T-helper 17 cell (primary cell): ENCODE measurements at regions not wholly inside any gene's neighbourhood (a gene's known extent, or its start where the extent isn't known, plus 50 kb on each side); places are given as distances from the start of the nearest gene placed in this dataset.

Experiments
- ATAC-seq: fragments of 150-1000 bp; cut with Tn5 transposase; 2 replicates; pipeline ENCODE4 v1.10.0; 2021; ENCODE audit warnings: mild to moderate bottlenecking, moderate library complexity
- DNase-seq, 3 donors: peaks; one replicate each; pipeline versions ENCODE4 v3.0.0 to v3.0.0-alpha.2; 2020 to 2021
- H3K9me3 ChIP-seq: one replicate; pipeline ENCODE4 v1.7.0; 2013; ENCODE audit warnings: low read length, mild to moderate bottlenecking; ENCODE audit not compliant: control insufficient read depth, poor library complexity, severe bottlenecking
- H3K27ac Mint-ChIP-seq: one replicate; pipeline ENCODE4 v1.8.0; 2022; ENCODE audit warnings: mild to moderate bottlenecking, moderate library complexity, mixed read lengths
- H3K27me3 Mint-ChIP-seq: one replicate; pipeline ENCODE4 v1.8.0; 2022; ENCODE audit warnings: mixed read lengths
- H3K36me3 Mint-ChIP-seq: one replicate; pipeline ENCODE4 v1.8.0; 2022; ENCODE audit warnings: low read depth, mixed read lengths
- H3K4me1 Mint-ChIP-seq: one replicate; pipeline ENCODE4 v1.8.0; 2022; ENCODE audit warnings: mild to moderate bottlenecking, mixed read lengths
- H3K4me3 Mint-ChIP-seq: one replicate; pipeline ENCODE4 v1.8.0; 2022; ENCODE audit warnings: mild to moderate bottlenecking, moderate library complexity, mixed read lengths

GRCh38 chr15:69814932-69815331 lies 282.8 kb downstream of the TLE3 start:
- H3K9me3 ChIP-seq: no peaks in the 10 kb centered on the region
- Mint-ChIP-seq H3K36me3 (peaks cover 2% of the 10 kb centered on the region), H3K27me3 (peaks cover 14% of the 10 kb centered on the region), H3K4me3 (no peak overlapping the region), H3K27ac (no peak overlapping the region), H3K4me1 (peaks cover 5% of the 10 kb centered on the region)
- no peak for ATAC-seq
- DNase-seq: no peak

- DNase-seq: no peak
- Mint-ChIP-seq H3K27ac (no peak overlapping the region), H3K4me3 (no peak overlapping the region), H3K27me3 (peaks cover 14% of the 10 kb centered on the region), H3K36me3 (peaks cover 2% of the 10 kb centered on the region), H3K4me1 (peaks cover 6% of the 10 kb centered on the region)
- no peaks in the 10 kb centered on the region for H3K9me3 ChIP-seq
- ATAC-seq: no peak
Measured at GRCh38 chr15:69815793-69816192, 281.9 kb downstream of the TLE3 start.

DNA sequence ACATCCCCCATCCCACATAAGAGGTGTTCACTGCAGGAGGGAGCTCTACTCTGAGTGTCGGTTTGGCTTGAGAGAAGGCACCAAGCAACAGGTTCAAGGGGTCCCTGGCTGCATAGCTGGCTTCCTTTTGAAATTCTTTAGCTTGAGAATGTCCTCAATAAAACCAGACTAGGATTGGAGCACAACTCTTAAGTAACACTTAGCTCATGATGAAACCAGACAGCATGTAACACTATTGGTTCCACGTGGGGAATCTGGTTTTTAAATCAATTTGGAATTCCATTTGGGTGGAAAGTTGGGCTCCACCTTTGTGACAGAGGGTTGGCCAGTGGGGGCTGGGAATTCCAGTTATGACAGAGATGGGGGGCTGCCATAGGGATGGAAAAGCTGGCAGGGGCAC lies 281.2 kb downstream of the TLE3 start:
- no peak overlapping the region for H3K4me3 Mint-ChIP-seq
- H3K36me3 Mint-ChIP-seq: peaks cover 2% of the 10 kb centered on the region
- H3K4me1 Mint-ChIP-seq: peaks cover 5% of the 10 kb centered on the region
- DNase-seq (no peak), ATAC-seq (no peak)
- H3K27me3 Mint-ChIP-seq: peaks cover 14% of the 10 kb centered on the region
- no peaks in the 10 kb centered on the region for H3K9me3 ChIP-seq
- no peak overlapping the region for H3K27ac Mint-ChIP-seq

DNA sequence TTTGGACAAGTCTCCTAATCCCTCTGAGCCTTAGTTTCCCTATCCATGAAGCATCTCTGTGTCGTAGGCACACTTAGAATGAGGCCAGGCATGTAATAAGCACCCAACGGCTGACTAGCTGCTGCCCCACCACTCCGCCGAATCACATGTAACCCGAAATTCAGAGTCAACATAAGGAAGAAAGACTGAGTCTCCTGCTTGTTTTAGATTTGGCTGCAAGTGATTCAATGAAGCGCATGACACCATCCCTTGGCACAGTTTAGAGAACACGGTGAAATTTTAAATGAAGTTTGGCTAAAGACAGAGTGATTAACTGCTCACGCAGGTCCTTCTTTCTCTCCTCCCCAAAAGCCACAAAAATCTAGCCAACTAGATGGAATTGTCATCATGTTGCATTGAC lies 279.2 kb downstream of the TLE3 start:
- no peak for DNase-seq

GRCh38 chr15:69819371-69819770 lies 278.3 kb downstream of the TLE3 start:
- H3K4me1 Mint-ChIP-seq: peaks cover 3% of the 10 kb centered on the region
- H3K27me3 Mint-ChIP-seq: peaks cover 18% of the 10 kb centered on the region
- no peaks in the 10 kb centered on the region for H3K9me3 ChIP-seq
- no peak for ATAC-seq
- DNase-seq: no peak
- H3K36me3 Mint-ChIP-seq: peaks cover 2% of the 10 kb centered on the region
- H3K27ac Mint-ChIP-seq: no peak overlapping the region
- no peak overlapping the region for H3K4me3 Mint-ChIP-seq

More for the DNA sequence above, 279.2 kb downstream of the TLE3 start:
- H3K27me3 Mint-ChIP-seq: peaks cover 19% of the 10 kb centered on the region
- no peaks in the 10 kb centered on the region for H3K9me3 ChIP-seq
- no peak for ATAC-seq
- H3K36me3 Mint-ChIP-seq: peaks cover 2% of the 10 kb centered on the region
- no peak overlapping the region for H3K4me3 Mint-ChIP-seq
- H3K4me1 Mint-ChIP-seq: peaks cover 3% of the 10 kb centered on the region
- H3K27ac Mint-ChIP-seq: no peak overlapping the region

- DNase-seq (no peak), ATAC-seq (no peak)
- Mint-ChIP-seq H3K27ac (no peak overlapping the region), H3K4me3 (no peak overlapping the region), H3K27me3 (peaks cover 11% of the 10 kb centered on the region), H3K4me1 (peaks cover 3% of the 10 kb centered on the region), H3K36me3 (peaks cover 2% of the 10 kb centered on the region)
- H3K9me3 ChIP-seq: no peaks in the 10 kb centered on the region
Measured at GRCh38 chr15:69820819-69821218, 276.9 kb downstream of the TLE3 start.

DNA sequence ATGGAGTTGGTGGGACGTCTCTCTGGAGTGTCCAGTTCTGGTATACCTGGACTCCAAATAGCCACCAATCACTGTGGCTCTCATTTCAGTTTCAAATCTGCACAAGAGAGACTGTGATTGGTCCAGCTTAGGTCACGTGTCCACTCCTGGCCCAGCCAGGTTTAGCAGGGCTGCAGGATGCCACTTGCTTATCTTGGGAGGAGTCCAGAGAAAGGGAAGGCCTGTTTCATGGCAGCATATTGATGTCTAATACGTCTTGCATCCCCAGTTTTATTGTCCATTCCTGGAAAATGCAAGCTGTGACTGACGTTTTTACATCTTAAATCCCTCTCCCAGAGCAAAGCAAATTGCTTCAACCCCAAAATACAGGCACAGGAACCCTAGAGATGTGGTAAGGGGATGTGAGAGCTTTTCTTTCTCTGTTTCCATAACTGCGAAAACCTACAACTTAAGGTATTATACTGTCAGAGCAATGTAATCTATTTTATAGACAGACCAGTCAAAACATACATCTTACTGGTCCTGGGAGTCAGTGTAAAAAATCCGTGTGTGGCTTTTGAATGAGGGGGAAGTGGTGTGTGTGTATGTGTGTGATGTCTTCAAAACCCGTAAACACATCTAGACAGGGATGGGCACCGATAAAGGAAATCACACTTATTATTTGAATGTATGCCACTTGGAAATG lies 274.4 kb downstream of the TLE3 start:
- no peaks in the 10 kb centered on the region for H3K36me3 Mint-ChIP-seq
- peaks cover 3% of the 10 kb centered on the region for H3K4me1 Mint-ChIP-seq
- H3K9me3 ChIP-seq: no peaks in the 10 kb centered on the region
- DNase-seq: no peak
- H3K27me3 Mint-ChIP-seq: peaks cover 13% of the 10 kb centered on the region
- ATAC-seq: no peak
- no peak overlapping the region for H3K27ac Mint-ChIP-seq
- no peak overlapping the region for H3K4me3 Mint-ChIP-seq

DNA sequence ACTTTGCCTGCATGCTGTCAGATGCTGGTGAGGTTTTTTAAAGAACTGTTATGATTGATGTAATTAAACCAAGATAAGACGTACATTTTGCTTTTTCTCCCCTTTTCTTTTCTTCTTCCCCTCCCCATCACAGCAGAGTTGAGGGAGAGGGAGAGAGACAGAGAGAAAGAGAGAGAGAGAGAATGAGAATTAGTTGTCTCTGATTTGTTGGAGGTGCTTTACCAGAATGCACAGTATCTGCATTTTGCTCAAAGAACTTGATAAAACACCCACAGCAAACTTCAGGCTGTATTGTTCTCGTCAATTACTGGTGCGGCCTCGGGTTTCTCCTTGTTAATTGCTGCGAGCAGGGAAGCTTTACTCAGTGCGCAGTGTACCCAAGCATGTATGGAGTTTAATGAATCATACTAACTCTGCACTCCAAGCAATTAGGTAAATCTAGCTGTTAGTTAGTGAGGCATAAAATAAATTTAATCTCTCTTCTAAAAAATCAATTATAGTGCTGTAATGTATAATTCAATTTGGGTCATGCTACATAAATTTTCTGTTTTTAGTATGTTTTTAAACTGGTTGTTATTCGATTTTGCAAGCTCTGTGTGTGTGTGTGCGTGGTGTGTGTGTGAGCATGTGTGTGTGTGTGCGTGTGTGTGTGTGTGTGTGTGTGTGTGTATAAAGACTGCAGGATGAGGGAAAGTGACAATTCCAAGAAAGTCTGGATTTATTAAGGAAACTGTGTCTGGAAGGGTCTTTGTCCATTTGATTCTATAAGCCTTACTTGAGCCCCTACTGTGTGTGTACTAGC lies 273.4 kb downstream of the TLE3 start:
- DNase-seq: no peak
- Mint-ChIP-seq H3K27me3 (peaks cover 13% of the 10 kb centered on the region), H3K27ac (no peak overlapping the region), H3K4me1 (peaks cover 3% of the 10 kb centered on the region), H3K36me3 (no peaks in the 10 kb centered on the region), H3K4me3 (no peak overlapping the region)
- no peak for ATAC-seq
- H3K9me3 ChIP-seq: no peaks in the 10 kb centered on the region

GRCh38 chr15:69824877-69825406 lies 272.8 kb downstream of the TLE3 start:
- Mint-ChIP-seq H3K27me3 (peaks cover 13% of the 10 kb centered on the region), H3K36me3 (no peaks in the 10 kb centered on the region), H3K4me1 (peaks cover 3% of the 10 kb centered on the region), H3K4me3 (no peak overlapping the region), H3K27ac (no peak overlapping the region)
- no peak for ATAC-seq
- no peak for DNase-seq
- H3K9me3 ChIP-seq: no peaks in the 10 kb centered on the region

- no peaks in the 10 kb centered on the region for H3K4me1 Mint-ChIP-seq
- ATAC-seq: no peak
- no peak overlapping the region for H3K27ac Mint-ChIP-seq
- H3K27me3 Mint-ChIP-seq: peaks cover 13% of the 10 kb centered on the region
- H3K36me3 Mint-ChIP-seq: no peaks in the 10 kb centered on the region
- H3K4me3 Mint-ChIP-seq: no peak overlapping the region
- no peaks in the 10 kb centered on the region for H3K9me3 ChIP-seq
- no peak for DNase-seq
Measured at GRCh38 chr15:69825941-69826818, 271.5 kb downstream of the TLE3 start.

- Mint-ChIP-seq H3K27me3 (peaks cover 18% of the 10 kb centered on the region), H3K4me3 (no peak overlapping the region), H3K27ac (no peak overlapping the region), H3K4me1 (no peaks in the 10 kb centered on the region), H3K36me3 (no peaks in the 10 kb centered on the region)
- no peak for ATAC-seq
- H3K9me3 ChIP-seq: no peaks in the 10 kb centered on the region
- no peak for DNase-seq
Measured at GRCh38 chr15:69826819-69827175, 270.9 kb downstream of the TLE3 start.

GRCh38 chr15:69827751-69828150 lies 270.0 kb downstream of the TLE3 start:
- Mint-ChIP-seq H3K4me3 (no peak overlapping the region), H3K27me3 (peaks cover 13% of the 10 kb centered on the region), H3K27ac (no peak overlapping the region), H3K36me3 (no peaks in the 10 kb centered on the region), H3K4me1 (no peaks in the 10 kb centered on the region)
- ATAC-seq (no peak), DNase-seq (no peak)
- no peaks in the 10 kb centered on the region for H3K9me3 ChIP-seq

DNA sequence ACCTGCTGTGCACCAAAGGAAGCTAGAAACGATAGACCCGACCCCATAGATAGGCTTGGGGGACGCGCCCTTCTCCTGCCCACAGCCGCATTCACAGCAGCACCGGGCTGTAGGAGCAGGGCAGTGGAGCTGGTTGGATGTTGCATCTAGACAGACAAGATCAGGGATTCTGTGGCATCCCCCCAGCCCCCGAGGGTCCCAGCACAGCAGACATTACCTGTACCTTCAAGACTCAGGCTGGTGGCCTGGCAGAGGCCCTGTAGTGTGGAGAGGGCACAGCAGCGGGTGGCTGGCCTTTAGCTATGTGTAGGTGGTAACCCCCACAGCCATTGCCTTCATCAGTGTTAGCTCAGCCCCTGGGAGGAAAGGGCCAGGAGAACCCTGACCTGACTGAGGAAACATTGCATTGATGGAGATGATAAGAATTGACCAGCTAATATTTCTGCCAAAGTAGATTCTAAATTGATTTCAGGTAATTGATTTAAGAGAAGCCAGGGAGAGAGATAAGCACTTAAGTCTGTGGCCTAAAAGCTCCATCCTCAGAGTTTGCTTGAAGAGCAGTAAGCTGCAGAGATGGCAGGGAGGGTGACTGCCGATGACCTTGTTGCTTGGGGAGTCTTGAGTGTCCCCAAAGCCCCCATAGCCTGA lies 269.4 kb downstream of the TLE3 start:
- Mint-ChIP-seq H3K27ac (no peak overlapping the region), H3K4me1 (no peaks in the 10 kb centered on the region)

More for the DNA sequence above, 269.4 kb downstream of the TLE3 start:
- Mint-ChIP-seq H3K27me3 (peaks cover 18% of the 10 kb centered on the region), H3K36me3 (no peaks in the 10 kb centered on the region), H3K4me3 (no peak overlapping the region)
- DNase-seq: no peak
- H3K9me3 ChIP-seq: no peaks in the 10 kb centered on the region
- ATAC-seq: no peak
